PC-3 (cell line): ENCODE measurements at regions not wholly inside any gene's neighbourhood (a gene's known extent, or its start where the extent isn't known, plus 50 kb on each side); places are given as distances from the start of the nearest gene placed in this dataset.
"Not testable (repeated sequence)": the region's sequence is repeated elsewhere in the genome, so short reads cannot be mapped to it uniquely, and the experiment has no call there.

Experiments
- CTCF ChIP-seq: fragments of 300-600 bp; sonication (generic); conservative IDR thresholded peaks from 2 replicates; pipeline ENCODE4 v1.5.1; 2017; ENCODE audit warnings: antibody characterized with exemption, low read depth, mild to moderate bottlenecking, low read length
- EZH2 ChIP-seq: fragments of 300-600 bp; sonication (generic); IDR thresholded peaks from one replicate; pipeline ENCODE4 v1.6.1; 2017; ENCODE audit warnings: antibody characterized with exemption, mild to moderate bottlenecking, low read length; ENCODE audit not compliant: unreplicated experiment
- EZH2phosphoT487 ChIP-seq: fragments of 300-600 bp; sonication (generic); IDR thresholded peaks from 2 replicates; pipeline ENCODE4 v1.6.1; 2018; ENCODE audit warnings: mild to moderate bottlenecking, antibody characterized with exemption, low read length, borderline replicate concordance

DNA sequence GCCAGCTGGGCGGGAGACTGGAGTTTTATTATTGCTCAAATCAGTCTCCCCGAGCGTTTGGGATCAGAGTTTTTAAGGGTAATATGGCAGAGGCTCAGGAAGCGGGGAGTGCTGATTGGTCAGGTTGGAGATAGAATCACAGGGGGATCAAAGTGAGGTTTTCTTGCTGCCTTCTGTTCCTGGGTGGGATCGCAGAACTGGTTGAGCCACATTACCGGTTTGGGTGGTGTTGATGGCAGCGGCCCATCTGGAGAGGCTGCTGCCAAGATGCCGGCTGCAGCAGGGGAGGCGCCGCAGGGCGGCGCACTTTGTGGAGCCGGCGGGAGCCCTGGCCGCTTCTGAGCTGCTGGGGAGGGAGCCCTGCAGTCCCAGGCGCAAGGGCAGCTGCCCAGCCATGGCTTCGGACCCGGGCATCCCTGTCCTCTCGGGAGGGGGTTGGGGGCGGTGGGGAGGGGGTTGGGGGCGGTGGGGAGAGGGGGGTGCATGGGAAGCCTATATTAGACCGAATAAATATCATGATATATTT lies 268.9 kb upstream of the ZNF658 start:
- not testable (repeated sequence) for TF ChIP-seq CTCF, EZH2phosphoT487, EZH2
